HFF-Myc (cell line): ENCODE measurements at regions not wholly inside any gene's neighbourhood (a gene's known extent, or its start where the extent isn't known, plus 50 kb on each side); places are given as distances from the start of the nearest gene placed in this dataset.

Experiments used
- DNase-seq: peaks from one replicate; pipeline ENCODE4 v3.0.0-alpha.2; 2011; ENCODE audit warnings: low read depth; ENCODE audit errors: extremely low read depth
- H3K4me3 ChIP-seq: replicated peaks from 2 replicates; pipeline ENCODE4 v1.5.1; 2011; ENCODE audit warnings: low read depth, mild to moderate bottlenecking, control low read depth, low read length
- TF ChIP-seq, protein P1 (sequence below): IDR thresholded peaks from 2 replicates; pipeline ENCODE4 v1.5.1; 2012; ENCODE audit warnings: mild to moderate bottlenecking, low read depth, low read length, control low read depth; ENCODE audit errors: missing control alignments

DNA sequence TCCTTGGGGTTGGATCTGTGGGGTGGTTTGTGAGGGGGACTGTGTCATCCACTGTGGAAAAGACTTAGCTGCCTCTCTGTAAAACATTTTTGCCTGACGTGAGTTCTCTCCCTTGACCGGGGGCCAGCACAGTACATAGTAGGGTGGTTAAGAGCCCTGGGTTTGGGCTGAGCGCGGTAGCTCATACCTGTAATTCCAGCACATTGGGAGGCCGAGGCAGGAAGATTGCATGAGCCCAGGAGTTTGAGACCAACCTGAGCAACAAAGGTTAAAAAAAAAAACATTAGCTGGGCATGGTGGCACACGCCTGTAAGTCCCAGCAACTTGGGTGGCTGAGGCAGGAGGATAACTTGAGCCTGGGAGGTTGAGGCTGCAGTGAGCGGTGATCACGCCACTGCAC is 74.7 kb upstream of the WNT7B start:
- TF ChIP-seq, protein P1, sequence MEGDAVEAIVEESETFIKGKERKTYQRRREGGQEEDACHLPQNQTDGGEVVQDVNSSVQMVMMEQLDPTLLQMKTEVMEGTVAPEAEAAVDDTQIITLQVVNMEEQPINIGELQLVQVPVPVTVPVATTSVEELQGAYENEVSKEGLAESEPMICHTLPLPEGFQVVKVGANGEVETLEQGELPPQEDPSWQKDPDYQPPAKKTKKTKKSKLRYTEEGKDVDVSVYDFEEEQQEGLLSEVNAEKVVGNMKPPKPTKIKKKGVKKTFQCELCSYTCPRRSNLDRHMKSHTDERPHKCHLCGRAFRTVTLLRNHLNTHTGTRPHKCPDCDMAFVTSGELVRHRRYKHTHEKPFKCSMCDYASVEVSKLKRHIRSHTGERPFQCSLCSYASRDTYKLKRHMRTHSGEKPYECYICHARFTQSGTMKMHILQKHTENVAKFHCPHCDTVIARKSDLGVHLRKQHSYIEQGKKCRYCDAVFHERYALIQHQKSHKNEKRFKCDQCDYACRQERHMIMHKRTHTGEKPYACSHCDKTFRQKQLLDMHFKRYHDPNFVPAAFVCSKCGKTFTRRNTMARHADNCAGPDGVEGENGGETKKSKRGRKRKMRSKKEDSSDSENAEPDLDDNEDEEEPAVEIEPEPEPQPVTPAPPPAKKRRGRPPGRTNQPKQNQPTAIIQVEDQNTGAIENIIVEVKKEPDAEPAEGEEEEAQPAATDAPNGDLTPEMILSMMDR: no peak
- no peak overlapping the region for H3K4me3 ChIP-seq
- DNase-seq: no peak

DNA sequence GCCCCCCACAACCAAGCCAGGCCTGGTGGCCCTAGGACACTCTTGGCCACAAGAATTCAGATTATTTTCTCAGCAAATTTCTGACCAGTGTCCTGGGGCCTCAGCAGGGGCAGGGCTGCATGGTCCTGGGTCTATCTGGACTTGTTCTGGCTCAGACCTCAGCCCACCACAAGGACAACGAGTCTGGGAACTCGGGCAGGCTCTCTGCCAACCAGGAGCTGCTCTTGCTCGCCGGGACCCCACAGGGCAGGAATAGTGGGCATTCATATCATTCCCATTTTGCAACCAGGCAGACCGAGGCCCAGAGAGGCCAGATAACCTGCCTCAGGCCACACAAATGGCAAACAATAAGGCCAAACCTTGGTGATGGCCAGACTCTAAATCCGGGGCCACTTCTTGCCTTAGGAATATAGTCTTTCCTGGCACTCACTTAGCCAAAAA is 75.4 kb upstream of the WNT7B start:
- peak overlapping the region; percentile 58 for H3K4me3 ChIP-seq
- DNase-seq: no peak
- TF ChIP-seq, protein P1: no peak

DNA sequence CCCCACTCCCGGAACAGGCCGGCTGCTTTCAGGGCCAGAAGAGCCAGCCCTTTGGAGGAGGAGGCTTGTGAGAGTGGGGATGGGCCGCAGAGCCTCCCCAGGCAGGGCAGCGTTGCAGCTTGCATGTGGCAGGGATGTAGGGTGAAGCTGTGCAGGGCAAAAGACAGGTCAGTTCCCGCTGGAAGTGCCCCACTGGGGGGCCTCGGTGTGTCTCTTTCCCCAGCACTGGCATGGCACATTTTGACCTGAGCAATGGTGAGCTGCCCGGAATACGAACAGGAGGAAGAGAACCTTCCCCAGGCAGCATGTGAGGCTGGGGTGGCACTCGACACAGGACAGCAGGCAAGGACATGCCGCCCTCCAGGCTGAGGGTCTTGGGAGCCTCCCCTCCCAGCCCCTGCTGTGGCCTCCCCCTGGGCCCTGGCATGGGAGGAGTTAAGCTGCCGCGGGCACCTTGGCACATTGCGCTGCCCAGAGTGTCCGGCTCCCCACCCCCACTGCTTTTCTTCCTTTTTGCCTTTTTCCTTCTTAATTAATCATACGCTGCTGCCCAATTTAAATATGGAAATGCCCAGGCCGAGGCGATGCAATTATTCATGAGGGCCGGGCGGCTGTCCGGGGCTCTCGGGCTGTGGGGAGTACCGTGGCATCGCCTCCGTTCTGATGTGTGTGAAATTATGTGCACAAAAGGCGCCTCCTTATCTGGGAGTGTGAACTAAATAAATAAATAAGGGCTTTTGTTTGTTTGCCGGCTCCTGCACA is 76.0 kb upstream of the WNT7B start:
- TF ChIP-seq, protein P1: no peak
- peak overlapping the region; percentile 58 for H3K4me3 ChIP-seq
- no peak for DNase-seq

DNA sequence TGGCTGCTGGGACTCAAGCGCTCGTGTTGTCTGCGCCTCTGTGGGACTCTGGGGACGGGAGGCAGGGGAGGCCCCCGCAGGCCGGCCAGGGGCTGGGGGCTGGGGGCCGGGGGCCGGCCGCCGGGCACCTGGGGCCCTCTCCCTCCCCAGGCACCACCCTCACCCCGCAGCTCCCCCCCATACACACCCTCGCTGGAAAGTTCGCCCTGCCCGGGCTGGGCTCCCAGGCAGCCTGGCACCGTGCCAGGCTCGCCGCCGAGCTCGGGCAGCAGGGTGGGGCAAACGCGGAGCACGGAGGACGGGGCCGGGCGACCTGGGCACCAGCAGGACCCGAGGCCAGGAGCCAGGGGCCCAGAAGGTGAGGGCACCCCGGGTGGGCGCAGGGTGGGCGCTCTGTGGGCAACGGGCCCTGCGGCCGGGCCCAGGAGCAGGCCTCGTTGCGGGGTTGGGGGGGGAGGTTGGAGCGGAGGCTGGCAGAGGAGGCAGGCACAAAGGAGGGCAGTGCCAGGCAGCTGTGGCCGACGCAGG is 76.7 kb upstream of the WNT7B start:
- no peak for DNase-seq

DNA sequence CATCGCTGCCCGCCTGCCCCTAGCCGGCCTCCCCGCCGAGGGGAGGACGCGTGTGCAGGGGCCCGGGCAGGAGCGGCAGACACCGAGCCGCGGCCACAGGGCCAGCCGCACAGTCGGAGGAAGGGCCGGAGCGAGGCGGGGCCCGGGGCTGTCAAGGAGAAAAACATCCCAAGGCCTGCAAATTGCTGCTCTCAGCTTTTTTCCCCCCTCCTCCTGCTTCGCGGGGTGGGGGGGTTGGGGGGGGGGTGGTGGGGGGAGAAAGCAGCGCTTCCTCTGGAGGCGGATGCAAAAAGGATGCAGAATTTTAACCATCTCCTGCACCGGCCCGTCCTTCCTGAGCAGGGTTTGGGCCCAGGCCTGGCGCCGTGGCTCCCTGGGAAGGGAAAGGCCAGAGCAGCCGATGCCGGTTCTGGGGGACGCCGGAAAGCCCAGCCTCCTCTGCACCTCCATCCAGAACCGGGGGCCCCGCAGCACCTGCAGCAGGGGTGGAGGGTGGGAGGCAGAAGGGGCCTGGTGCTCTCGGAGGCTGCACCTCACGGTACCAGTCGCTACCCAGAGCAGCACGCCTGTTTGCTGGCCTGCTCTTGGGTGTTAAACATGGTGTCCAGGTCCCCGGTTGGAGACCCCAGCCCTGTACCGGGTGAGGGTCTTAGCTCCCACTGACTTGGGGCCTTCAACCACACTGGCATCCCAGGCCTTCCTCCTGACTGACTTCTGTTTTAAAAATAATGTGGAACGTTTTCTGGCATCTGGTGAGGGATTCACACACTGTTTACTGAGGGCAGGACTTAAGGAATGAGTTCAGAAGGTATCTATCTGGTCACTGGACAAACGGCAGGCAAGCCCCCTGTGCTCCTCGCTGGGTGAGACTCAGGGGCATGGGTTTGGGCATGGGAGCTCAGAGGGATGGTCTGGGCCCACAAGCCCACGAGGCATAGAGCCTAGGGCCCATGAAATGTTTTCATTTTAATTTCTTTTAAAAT is 77.4 kb upstream of the WNT7B start:
- TF ChIP-seq, protein P1: no peak
- H3K4me3 ChIP-seq: peak overlapping the region; percentile 58
- no peak for DNase-seq

More for the DNA sequence above, 76.7 kb upstream of the WNT7B start:
- peak overlapping the region; percentile 58 for H3K4me3 ChIP-seq
- TF ChIP-seq, protein P1: no peak

DNA sequence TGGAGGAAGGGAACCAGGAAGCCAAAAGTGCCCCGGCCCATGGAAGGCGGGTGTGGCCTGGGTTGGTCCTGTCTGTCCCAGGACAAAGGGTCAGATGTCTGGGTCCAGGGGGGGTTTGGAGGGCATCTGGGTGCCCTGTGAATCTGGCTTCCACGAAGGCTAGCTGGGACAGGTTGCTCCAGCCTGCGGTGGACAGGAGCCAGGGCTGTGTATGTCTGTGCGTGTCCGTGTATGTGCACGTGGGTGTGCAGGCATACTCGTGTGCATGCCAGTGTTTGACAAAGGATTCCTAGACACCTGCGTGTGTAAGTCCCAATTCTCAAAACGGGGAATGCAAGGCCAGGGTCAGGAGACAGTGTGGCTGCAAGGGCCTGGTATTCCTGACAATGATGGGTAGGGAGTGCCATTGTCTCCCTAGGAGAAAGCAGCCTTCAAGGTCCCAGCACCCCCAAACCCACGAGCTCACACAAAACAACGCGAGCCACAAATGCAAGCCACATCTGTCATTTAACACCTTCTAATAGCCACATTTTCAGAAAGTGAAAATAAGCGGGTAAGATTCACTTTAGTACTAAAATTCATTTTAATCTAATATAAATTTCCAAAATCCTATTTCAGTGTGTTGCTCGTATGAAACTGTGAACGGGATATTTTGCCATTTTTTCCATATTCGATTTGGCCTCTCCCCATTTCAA is 78.4 kb upstream of the WNT7B start:
- DNase-seq: no peak
- peak overlapping the region; percentile 58 for H3K4me3 ChIP-seq
- TF ChIP-seq, protein P1: no peak
